Suprapubic skin (tissue), 3 donors: ENCODE measurements at regions not wholly inside any gene's neighbourhood (a gene's known extent, or its start where the extent isn't known, plus 50 kb on each side); places are given as distances from the start of the nearest gene placed in this dataset.
"Not testable (repeated sequence)": the region's sequence is repeated elsewhere in the genome, so short reads cannot be mapped to it uniquely, and the experiment has no call there.

Experiments
- EP300 ChIP-seq: sonication (generic); formaldehyde crosslinking; IDR thresholded peaks from one replicate; pipeline ENCODE4 v1.6.1; 2017; ENCODE audit warnings: antibody characterized with exemption
- POLR2A ChIP-seq, 2 donors: fragments of 450-650 bp; IDR thresholded peaks; one replicate each; pipeline ENCODE4 v1.6.1; 2017; ENCODE audit warnings: antibody characterized with exemption in 2 of 2, mild to moderate bottlenecking in 2 of 2, moderate library complexity in 2 of 2
- TF ChIP-seq, protein P1 (sequence below), 2 donors: fragments of 200-600 bp in 1 of 2; fragments of 450-650 bp in 1 of 2; sonication (generic) in 1 of 2; IDR thresholded peaks; one replicate each; pipeline ENCODE4 v1.5.1; 2016 to 2019; ENCODE audit warnings: antibody characterized with exemption in 2 of 2, mild to moderate bottlenecking in 1 of 2, moderate library complexity in 1 of 2

DNA sequence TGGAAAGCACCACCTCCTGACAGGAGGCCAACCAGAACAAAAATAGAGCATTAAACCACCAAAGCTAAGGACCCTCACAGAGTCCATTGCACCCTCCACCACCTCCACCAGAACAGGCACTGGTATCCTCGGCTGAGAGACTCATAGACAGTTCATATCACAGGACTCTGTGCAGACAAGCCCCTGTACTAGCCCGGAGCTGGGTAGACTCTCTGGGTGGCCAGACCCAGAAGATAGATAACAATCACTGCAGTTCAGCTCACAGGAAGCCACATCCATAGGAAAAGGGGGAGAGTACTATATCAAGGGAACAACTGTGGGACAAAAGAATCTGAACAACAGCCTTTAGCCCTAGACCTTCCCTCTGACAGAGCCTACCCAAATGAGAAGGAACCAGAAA is 67.4 kb upstream of the SSTR4 start:
- TF ChIP-seq, protein P1, sequence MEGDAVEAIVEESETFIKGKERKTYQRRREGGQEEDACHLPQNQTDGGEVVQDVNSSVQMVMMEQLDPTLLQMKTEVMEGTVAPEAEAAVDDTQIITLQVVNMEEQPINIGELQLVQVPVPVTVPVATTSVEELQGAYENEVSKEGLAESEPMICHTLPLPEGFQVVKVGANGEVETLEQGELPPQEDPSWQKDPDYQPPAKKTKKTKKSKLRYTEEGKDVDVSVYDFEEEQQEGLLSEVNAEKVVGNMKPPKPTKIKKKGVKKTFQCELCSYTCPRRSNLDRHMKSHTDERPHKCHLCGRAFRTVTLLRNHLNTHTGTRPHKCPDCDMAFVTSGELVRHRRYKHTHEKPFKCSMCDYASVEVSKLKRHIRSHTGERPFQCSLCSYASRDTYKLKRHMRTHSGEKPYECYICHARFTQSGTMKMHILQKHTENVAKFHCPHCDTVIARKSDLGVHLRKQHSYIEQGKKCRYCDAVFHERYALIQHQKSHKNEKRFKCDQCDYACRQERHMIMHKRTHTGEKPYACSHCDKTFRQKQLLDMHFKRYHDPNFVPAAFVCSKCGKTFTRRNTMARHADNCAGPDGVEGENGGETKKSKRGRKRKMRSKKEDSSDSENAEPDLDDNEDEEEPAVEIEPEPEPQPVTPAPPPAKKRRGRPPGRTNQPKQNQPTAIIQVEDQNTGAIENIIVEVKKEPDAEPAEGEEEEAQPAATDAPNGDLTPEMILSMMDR (IDR thresholded peaks at IDR 0.05) = not testable (repeated sequence)
- not testable (repeated sequence) for TF ChIP-seq EP300; POLR2A (IDR thresholded peaks at IDR 0.05)
